ENCODE measurements at regions not wholly inside any gene's neighbourhood (a gene's known extent, or its start where the extent isn't known, plus 50 kb on each side); places are given as distances from the start of the nearest gene placed in this dataset.

DNA sequence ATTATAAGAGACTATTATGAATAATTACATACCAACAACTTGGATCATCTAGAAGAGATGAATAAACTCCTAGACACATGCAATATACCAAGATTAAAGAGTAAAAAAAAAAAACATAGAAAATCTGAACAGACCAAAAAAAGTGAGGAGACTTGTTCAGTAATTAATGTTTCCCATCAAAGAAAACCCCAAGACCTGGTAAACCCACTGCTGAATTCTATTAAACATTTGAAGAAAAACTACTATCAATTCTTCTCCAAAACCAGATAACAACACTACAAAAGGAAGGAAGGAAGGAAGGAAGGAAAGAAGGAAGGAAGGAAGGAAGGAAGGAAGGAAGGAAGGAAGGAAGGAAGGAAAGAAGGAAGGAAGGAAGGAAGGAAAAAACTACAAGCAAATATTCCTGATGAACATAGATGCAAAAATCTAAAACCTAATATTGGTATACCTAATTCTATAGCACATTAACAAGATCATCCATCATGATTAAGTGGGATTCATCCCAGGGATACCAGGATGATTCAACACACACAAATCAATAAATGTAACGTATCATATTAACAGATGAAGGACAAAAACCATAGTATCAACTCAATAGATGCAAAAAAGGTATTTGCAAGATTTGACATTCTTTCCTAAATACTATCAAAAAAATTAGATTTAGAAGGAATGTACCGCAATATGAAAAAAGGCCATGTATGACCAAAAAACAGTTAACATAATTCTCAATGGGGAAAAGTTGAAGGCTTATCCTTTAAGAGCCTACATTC lies 445.5 kb downstream of the KCNH5 start:
- DNase-seq, result no peak

GRCh38 chr14:62602712-62603111 lies 442.5 kb downstream of the KCNH5 start:
- DNase-seq, result no peak

DNA sequence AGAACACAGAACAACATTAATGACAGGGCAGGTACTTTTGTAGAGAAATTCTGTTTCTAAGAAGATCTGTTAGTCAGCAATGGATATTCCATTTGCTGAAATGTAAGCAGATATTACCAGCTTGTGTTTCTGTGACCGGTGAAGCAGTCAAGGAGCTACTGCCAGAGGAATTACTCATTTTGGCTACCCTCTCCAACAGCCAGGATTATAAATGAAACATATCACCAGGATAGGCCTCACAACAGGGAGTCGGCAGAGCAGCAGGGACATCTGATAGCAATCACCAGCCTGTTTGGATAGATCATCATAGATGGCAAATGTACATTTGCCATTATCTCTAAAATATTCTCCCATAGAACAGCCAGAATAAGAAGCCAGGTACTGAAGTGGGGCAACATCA lies 440.7 kb downstream of the KCNH5 start:
- no peak for DNase-seq

- DNase-seq, result no peak
Observed at GRCh38 chr14:62614122-62614521, 431.1 kb downstream of the KCNH5 start.

- no peak for DNase-seq
Observed at GRCh38 chr14:62616668-62617067, 428.6 kb downstream of the KCNH5 start.

- no peak for DNase-seq
Observed at GRCh38 chr14:62626416-62626815, 418.8 kb downstream of the KCNH5 start.

DNA sequence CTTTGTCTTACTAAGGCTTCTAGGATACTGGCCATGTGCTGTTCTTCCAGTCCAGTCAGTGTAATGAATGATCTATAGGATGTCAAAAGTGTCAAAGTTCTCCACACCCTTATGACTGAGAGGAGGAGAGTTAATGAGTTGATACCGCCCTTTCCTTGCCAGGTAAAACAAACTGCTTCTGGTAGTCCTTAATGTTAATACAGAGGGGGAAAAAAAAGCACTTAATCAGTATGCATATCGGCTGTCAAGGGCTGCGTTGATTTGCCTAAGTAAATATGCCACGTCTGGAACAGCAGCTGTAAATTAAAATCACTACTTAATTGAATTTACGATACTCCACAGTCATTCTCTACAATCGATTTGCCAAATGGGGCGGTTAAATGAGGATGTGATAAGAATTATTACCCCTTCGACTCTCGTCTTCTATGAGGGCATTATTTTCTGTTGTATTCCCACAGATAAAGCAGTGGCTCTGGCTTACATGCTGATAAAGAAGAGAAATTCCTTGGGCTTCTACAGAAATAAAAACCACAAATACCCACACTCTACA lies 416.0 kb downstream of the KCNH5 start:
- DNase-seq, result no peak

- no peak for DNase-seq
Observed at GRCh38 chr14:62631176-62631575, 414.1 kb downstream of the KCNH5 start.

DNA sequence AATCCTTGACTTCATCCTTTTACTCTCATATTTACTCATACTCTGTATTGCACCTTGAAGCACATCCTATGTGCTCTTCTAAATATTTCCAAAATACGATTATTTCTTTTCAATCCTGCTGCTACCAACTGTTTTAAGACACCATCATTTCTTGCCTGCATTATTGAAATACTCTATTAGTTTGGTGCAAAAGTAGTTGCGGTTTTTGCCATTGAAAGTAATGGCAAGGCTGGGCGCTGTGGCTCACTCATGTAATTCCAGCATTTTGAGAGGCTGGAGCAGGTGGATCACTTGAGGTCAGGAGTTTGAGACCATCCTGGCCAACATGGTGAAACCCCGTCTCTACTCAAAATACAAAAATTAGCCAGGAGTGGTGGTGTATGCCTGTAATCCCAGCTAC lies 412.5 kb downstream of the KCNH5 start:
- DNase-seq, result no peak

- no peak for DNase-seq
Observed at GRCh38 chr14:62645649-62646048, 399.6 kb downstream of the KCNH5 start.
